GM12892 (cell line): ENCODE measurements at regions not wholly inside any gene's neighbourhood (a gene's known extent, or its start where the extent isn't known, plus 50 kb on each side); places are given as distances from the start of the nearest gene placed in this dataset.

Experiments used
- DNase-seq: peaks from one replicate; pipeline ENCODE4 v3.0.0; 2011; ENCODE audit not compliant: insufficient read length
- FAIRE-seq: peaks from 2 replicates; lab custom pipeline; 2011; peaks lifted over from hg19 to GRCh38; lab: Jason Lieb, UNC
- POLR2A ChIP-seq: IDR thresholded peaks from 2 replicates; pipeline ENCODE4 v1.6.1; 2011; ENCODE audit warnings: low read depth, low read length, control low read depth
- POLR2AphosphoS5 ChIP-seq: IDR thresholded peaks from 2 replicates; pipeline ENCODE4 v1.6.1; 2011; ENCODE audit warnings: low read depth, low read length, control low read depth
- TAF1 ChIP-seq: IDR thresholded peaks from 2 replicates; pipeline ENCODE4 v1.6.1; 2011; ENCODE audit warnings: low read depth, mild to moderate bottlenecking, control low read depth, low read length, borderline replicate concordance

DNA sequence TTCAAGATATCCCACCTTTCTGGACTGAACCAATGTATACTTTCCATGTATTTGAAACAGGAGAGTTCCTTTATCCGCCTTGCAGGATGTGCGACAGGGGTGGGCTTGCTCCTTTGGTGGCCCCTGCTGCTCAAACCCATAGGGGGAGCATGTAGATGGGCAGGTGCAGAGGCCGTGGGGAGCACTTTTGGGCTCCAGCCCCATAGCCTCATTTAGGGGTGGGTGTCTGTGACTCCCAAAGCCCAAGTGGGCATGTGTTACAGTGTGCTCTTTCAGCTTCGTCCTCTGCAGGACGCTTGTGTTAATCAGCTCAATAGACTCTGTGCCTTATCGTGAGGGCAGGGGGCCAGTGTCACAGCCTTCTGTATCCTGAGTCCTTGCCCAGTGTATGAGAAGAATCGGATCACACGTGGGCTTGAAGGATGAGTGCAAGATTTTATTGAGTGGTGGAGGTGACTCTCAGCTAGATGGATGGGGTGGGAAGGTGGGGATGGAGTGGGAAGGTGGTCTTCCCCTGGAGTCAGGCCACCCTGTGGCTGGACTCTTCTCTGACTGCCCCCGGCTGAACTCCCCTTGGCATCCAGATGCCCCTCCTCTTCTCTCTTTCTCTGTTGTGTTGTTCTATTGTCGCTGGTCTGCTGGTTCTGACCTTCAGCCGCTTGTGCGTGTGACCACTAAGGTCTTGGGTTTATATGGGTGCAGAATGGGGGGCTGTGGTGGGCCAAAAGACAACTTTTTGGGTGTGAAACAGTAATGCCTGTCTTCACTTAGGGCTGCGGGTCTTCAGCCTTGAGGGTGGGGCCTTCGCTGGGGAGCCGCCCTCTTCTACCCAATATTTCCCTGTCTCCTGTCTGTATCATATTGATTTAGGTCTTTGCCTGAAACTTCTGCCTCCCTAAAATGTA is 262.2 kb downstream of the GLRX3 start:
- DNase-seq (no peak), FAIRE-seq (no peak)
- no peak for TF ChIP-seq TAF1
- no peak for TF ChIP-seq POLR2A
- no peak for TF ChIP-seq POLR2AphosphoS5

DNA sequence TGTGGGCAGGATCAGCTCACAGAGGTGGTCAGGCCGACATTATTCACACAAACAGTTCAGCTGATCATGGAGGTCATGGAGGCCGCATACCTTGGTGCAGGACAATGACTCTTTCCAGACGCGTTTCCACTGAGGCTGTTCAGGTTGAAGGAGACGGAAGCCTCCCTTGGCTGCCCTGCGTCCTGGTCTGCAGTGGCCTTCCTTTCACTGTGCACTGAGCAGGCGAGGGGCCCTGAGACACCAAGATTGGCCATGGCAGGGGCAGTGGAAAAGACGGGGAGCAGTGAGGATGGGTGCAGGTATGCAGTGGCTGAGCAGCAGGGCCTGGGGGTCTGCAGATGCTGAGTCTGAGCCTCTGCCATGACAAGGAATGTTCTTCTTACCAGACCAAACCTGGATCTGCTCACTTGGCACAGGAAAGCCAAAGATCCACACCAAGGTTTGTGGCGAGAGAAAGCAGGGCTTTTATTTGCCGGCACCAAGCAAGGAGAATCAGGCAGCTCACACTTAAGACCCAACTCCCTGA is 263.3 kb downstream of the GLRX3 start:
- DNase-seq (no peak), FAIRE-seq (no peak)
- no peak for TF ChIP-seq TAF1
- TF ChIP-seq POLR2AphosphoS5: no peak
- no peak for TF ChIP-seq POLR2A

DNA sequence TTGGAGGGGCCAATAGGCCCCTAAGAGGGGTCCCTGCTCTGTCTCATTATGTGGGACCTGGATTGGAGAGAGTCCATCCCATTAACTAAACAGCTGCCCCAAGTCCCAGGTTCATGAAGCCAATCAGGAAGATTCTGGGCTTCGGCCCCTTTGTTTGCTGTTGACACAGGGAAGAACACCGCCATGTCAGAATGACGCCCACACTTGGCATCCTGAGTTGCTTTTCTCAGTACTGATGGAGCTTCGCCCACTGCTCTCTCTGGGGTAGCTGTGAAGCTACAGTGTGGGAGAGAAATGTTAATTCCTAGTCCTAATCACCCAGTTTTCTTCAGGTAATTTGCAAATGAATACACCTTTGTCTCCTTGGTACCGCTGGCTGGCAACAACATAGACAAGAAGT is 264.7 kb downstream of the GLRX3 start:
- no peak for TF ChIP-seq TAF1
- no peak for FAIRE-seq
- no peak for DNase-seq

DNA sequence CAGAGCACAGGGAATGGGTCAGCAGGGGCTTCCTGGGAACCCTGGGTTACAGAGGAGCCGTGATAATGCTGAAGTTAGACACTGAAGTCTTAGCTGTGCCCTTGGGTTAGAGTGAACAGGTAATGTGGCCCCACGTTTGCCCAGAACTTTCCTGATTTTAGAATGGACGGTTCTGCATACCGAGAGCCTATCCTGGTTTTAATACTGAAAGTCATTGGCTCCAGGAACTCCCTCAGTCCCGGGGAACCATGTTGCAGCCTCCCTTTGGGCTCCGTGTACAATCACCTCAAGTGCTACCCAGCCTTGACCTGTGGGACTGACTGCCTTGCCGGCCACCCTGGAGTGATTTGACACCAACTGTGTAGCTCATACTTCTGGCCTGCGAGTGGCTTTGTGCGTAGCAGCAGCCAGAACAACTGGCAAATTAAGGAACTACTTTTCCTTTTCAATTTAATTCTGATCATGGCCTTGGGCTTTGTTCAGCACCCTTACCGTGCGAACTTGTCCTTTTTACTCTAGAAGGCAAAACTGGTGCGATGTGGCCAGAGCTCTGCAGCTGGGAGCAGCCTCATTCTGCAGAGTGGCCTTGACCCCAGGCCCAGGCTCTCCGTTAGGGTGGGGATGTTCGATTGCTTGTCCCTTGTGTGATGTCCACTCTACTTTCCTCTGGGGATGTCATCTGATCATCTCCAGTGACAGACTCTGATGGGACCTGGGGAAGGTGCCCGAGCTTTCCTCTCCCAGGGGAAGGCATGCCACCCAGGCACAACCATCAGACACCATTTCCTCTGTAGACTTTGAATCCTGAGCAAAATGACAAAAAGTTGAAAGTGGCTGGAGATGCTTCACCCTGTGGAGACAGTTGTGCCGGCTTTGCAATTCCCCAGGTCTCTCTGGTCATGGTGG is 265.9 kb downstream of the GLRX3 start:
- no peak for TF ChIP-seq POLR2AphosphoS5
- TF ChIP-seq TAF1: no peak
- TF ChIP-seq POLR2A: no peak
- FAIRE-seq (no peak), DNase-seq (no peak)

DNA sequence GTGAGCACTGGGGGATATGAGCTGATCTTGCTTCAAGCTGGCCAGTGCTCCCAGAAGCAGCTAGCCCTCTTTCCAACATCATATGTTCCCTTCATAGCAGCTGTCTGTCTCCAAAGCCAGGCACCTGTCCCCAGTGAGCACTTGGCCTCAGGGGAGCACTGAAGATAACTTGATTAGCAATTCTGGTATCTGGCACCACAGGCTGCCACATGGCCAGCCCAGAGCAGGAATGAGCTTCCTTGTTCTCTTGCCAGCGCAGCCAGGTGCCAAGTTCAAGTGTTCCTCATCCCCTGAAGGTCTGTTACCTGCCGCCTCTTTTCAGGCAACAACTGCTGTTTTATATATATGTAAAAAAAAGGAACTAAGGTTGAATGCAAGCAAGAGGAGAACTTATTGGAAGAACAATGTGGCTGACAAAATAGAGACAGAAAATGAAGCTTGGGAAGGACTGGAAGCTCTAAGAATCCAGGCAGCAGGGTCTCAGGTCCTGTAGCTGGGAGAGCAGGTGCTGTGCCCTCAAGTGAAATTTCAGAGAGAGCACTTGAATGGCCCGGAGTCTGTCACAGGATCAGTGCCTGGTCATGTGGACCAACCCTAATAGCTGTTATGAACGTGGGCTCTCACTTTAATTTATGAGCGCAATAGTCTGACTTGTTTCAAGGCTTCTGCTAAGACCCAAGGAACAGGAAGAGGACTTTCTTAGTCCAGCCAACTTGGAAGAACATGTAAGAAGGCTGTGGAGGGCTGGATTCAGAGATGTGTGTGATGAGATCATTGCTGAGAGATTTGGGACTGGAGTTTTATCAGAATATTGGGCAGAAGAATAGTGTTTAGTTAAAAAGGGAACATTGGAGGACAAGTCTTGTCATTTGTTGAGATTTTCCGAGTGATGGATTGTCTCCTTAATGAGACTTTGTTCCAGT is 267.2 kb downstream of the GLRX3 start:
- no peak for FAIRE-seq
- DNase-seq: no peak
- TF ChIP-seq POLR2A (no peak), TAF1 (no peak), POLR2AphosphoS5 (no peak)

DNA sequence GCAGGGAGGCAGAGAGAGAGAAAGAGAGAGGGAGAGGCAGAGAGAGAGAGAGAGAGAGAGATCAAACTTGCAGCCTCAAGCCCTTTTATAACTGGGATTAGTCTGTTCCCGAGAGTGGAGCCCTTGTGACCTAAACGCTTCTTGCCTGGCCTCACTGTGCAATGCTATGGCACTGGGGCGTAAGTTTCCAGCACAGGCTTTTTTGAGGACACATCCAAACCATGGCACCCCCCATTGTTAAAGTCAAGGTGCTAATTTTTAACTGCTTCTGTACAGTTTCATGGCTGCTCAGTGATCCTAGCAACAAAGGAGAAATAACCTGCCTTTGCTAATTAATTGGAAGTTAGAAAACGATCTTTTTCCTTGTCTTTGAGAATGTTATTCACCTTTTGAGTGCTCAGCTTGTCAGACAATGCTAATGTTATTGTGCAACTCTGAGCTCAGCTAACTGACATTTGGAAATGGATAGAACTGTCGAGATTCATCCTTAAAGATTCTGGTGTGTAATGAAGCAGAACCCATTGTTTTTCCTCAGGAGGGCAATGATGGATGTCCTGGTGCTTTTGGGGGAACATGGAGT is 268.4 kb downstream of the GLRX3 start:
- DNase-seq (no peak), FAIRE-seq (no peak)
- TF ChIP-seq POLR2AphosphoS5: no peak
- no peak for TF ChIP-seq TAF1
- TF ChIP-seq POLR2A: no peak

DNA sequence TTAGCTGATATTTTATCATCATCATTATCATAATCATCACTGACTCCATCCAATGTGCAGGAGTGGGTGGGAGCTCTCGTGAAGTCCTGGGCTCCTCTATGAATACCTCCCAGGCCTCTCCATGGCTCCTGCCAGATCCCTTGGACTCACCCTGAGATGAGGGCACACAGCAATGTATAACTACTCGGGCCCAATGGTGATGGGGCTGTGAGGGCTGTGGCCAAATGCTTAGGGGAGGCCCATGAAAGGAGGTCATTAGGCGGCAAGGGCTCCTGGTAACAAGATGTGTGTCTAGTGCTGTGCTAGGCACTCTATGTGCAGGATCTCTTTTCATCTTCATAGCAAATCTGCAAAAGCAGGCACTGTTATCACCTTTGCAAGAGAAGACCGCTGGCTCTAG is 270.9 kb downstream of the GLRX3 start:
- DNase-seq (no peak), FAIRE-seq (no peak)
- TF ChIP-seq POLR2A (no peak), POLR2AphosphoS5 (no peak), TAF1 (no peak)

DNA sequence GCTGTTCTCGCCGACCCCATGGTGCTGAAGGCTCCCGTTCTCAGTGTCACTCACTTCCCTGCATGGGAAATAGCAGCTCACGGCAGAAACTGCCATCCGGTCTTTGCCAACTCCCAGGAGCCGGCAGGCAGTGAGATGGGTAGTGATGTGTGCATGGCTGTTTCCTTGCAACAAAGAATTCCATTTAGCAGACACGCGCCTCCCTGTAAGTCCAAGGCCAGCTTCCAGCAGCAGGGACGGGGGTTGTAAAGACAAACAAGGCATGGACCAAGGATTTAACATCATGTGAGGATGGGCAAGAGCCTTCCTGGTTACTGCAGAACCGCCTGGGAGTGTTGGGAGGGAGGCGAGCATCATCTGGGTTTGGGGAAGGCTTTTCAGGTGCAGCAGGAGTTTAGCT is 273.1 kb downstream of the GLRX3 start:
- no peak for FAIRE-seq
- no peak for TF ChIP-seq POLR2AphosphoS5
- no peak for TF ChIP-seq POLR2A
- no peak for TF ChIP-seq TAF1
- DNase-seq: no peak

DNA sequence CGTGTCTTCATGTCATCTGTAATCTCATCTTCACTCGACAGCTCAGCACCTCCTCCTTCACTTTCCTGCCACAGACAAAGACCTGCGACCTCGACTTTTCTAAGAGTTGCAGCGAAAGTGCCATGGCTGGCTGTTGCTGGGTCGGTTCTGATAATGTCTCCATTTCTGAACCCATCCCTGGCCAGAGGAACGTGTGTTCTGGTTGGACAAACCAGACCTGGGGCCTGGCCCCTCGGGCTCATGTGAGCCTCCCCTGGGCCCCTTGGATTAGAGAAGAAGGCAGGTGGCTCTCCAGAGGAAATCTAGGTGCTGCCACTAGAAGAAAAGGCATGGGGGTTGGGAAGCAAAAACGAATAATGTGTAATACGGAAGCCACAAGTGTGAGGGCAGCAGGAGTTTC is 273.7 kb downstream of the GLRX3 start:
- DNase-seq: no peak
- TF ChIP-seq POLR2A: no peak
- no peak for TF ChIP-seq TAF1
- no peak for FAIRE-seq

DNA sequence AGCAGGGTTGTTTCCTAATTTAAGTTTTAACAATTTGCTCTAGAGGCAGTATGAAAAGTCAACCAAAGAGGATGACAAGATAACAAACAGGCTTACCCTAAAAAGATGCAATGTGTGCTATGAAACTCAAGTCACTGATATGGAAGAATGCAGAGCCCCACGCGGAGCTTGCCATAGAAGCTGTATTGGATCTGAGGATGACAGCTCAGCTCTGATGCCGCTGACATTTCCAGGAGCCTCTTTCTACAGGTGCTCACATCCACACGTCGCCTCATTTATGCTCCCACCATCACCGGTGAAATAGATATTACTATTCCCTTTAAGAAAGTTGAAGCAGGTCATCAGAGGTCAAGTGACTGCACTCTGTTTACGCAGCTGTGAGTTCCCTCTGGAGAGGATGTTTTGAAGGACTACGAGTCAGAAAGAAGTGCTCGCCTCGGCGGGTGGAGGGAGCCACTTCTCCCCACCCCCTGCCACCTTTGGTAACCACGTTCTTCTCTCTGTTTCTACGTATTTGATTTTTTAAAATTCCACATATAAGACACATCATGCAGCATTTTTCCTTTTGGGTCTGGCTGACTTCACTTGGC is 275.4 kb downstream of the GLRX3 start:
- DNase-seq: no peak
- FAIRE-seq: no peak
- TF ChIP-seq POLR2AphosphoS5 (no peak), POLR2A (no peak), TAF1 (no peak)
